ENCODE measurements at regions not wholly inside any gene's neighbourhood (a gene's known extent, or its start where the extent isn't known, plus 50 kb on each side); places are given as distances from the start of the nearest gene placed in this dataset.

GRCh38 chr9:1907465-1907864, 107.7 kb upstream of the SMARCA2 start:
- H3K27me3 Mint-ChIP-seq (ENCODE audit: insufficient read depth, unreplicated experiment), result peaks cover 3% of the 10 kb centered on the region
- no peak overlapping the region for H3K4me3 ChIP-seq (ENCODE audit: low read depth, low read length)
- intact Hi-C loops (cut with micrococcal nuclease; ENCODE audit: unreplicated experiment), result no loop called here
- no peaks in the 10 kb centered on the region for H3K9me3 Mint-ChIP-seq (ENCODE audit: unreplicated experiment)
- H3K36me3 ChIP-seq (ENCODE audit: control insufficient read depth, insufficient read depth, low read length), result no peaks in the 10 kb centered on the region
- no peak overlapping the region for H3K27ac Mint-ChIP-seq (ENCODE audit: unreplicated experiment)
- no peaks in the 10 kb centered on the region for H3K9me3 ChIP-seq
- no peaks in the 10 kb centered on the region for H3K36me3 Mint-ChIP-seq (ENCODE audit: insufficient read depth, unreplicated experiment)
- no peak overlapping the region for H3K4me3 Mint-ChIP-seq (ENCODE audit: unreplicated experiment)
- no peak for DNase-seq
- no peak for TF ChIP-seq CTCF (IDR thresholded peaks at IDR 0.05; ENCODE audit: insufficient read depth in 1 of 2, low read depth in 1 of 2, low read length in 1 of 2, severe bottlenecking in 1 of 2, unreplicated experiment in 1 of 2)
- H3K4me1 ChIP-seq, result no peaks in the 10 kb centered on the region
- POLR2A ChIA-PET, result no interaction called here
- H3K27me3 ChIP-seq (replicated peaks; ENCODE audit: control insufficient read depth, insufficient read depth, low read length), result no peaks in the 10 kb centered on the region
- no TSS peak for BruUV-seq (replicated peaks)
- H3K4me1 Mint-ChIP-seq (ENCODE audit: low read depth, unreplicated experiment), result no peaks in the 10 kb centered on the region
- CTCF ChIA-PET, result no interaction called here

GRCh38 chr9:1909322-1909721, 105.8 kb upstream of the SMARCA2 start:
- Mint-ChIP-seq H3K4me3 (ENCODE audit: unreplicated experiment) (no peak overlapping the region), H3K36me3 (ENCODE audit: insufficient read depth, unreplicated experiment) (no peaks in the 10 kb centered on the region), H3K9me3 (ENCODE audit: unreplicated experiment) (no peaks in the 10 kb centered on the region), H3K27ac (ENCODE audit: unreplicated experiment) (no peak overlapping the region), H3K27me3 (ENCODE audit: insufficient read depth, unreplicated experiment) (peaks cover 3% of the 10 kb centered on the region), H3K4me1 (ENCODE audit: low read depth, unreplicated experiment) (no peaks in the 10 kb centered on the region)
- no TSS peak for BruUV-seq (replicated peaks)
- no peaks in the 10 kb centered on the region for H3K36me3 ChIP-seq (ENCODE audit: control insufficient read depth, insufficient read depth, low read length)
- no peak for TF ChIP-seq CTCF (IDR thresholded peaks at IDR 0.05; ENCODE audit: insufficient read depth in 1 of 2, low read depth in 1 of 2, low read length in 1 of 2, severe bottlenecking in 1 of 2, unreplicated experiment in 1 of 2)
- intact Hi-C loops (cut with micrococcal nuclease; ENCODE audit: unreplicated experiment), result no loop called here
- no peaks in the 10 kb centered on the region for H3K27me3 ChIP-seq (replicated peaks; ENCODE audit: control insufficient read depth, insufficient read depth, low read length)
- H3K9me3 ChIP-seq, result no peaks in the 10 kb centered on the region
- no peak for DNase-seq
- no peak overlapping the region for H3K4me3 ChIP-seq (ENCODE audit: low read depth, low read length)
- ChIA-PET CTCF (no interaction called here), POLR2A (no interaction called here)
- no peaks in the 10 kb centered on the region for H3K4me1 ChIP-seq

- no peak for DNase-seq
- H3K9me3 ChIP-seq, result no peaks in the 10 kb centered on the region
- Mint-ChIP-seq H3K36me3 (ENCODE audit: insufficient read depth, unreplicated experiment) (no peaks in the 10 kb centered on the region), H3K27me3 (ENCODE audit: insufficient read depth, unreplicated experiment) (peaks cover 3% of the 10 kb centered on the region), H3K27ac (ENCODE audit: unreplicated experiment) (no peak overlapping the region), H3K9me3 (ENCODE audit: unreplicated experiment) (no peaks in the 10 kb centered on the region), H3K4me1 (ENCODE audit: low read depth, unreplicated experiment) (no peaks in the 10 kb centered on the region), H3K4me3 (ENCODE audit: unreplicated experiment) (no peak overlapping the region)
- no peak for TF ChIP-seq CTCF (IDR thresholded peaks at IDR 0.05; ENCODE audit: insufficient read depth in 1 of 2, low read depth in 1 of 2, low read length in 1 of 2, severe bottlenecking in 1 of 2, unreplicated experiment in 1 of 2)
- BruUV-seq (replicated peaks), result no TSS peak
- intact Hi-C loops (cut with micrococcal nuclease; ENCODE audit: unreplicated experiment), result no loop called here
- H3K4me3 ChIP-seq (ENCODE audit: low read depth, low read length), result no peak overlapping the region
- CTCF ChIA-PET, result no interaction called here
- no peaks in the 10 kb centered on the region for H3K36me3 ChIP-seq (ENCODE audit: control insufficient read depth, insufficient read depth, low read length)
- POLR2A ChIA-PET, result no interaction called here
- H3K27me3 ChIP-seq (replicated peaks; ENCODE audit: control insufficient read depth, insufficient read depth, low read length), result no peaks in the 10 kb centered on the region
- no peaks in the 10 kb centered on the region for H3K4me1 ChIP-seq
Measured at GRCh38 chr9:1910269-1910811, 104.8 kb upstream of the SMARCA2 start.

Measured in Caco-2 (cell line).